ENCODE measurements at regions not wholly inside any gene's neighbourhood (a gene's known extent, or its start where the extent isn't known, plus 50 kb on each side); places are given as distances from the start of the nearest gene placed in this dataset.

GRCh38 chr6:167643223-167643622, 183.5 kb upstream of the AFDN start:
- DNase-seq (ENCODE audit: low read depth, low spot score) (no peak), FAIRE-seq (no peak)
- Histone ChIP-seq H3K4me3 (replicated peaks in 1 of 3; ENCODE audit: insufficient read depth in 1 of 3, low read depth in 1 of 3, low read length in 3 of 3) (no peak overlapping the region), H3K27me3 (ENCODE audit: control insufficient read depth in 2 of 2, insufficient read depth in 2 of 2, low read length in 2 of 2) (no peaks in the 10 kb centered on the region), H3K9me3 (replicated peaks; ENCODE audit: control insufficient read depth, insufficient read depth, low read length) (no peaks in the 10 kb centered on the region), H3K27ac (ENCODE audit: insufficient read depth, low read depth, low read length) (no peak overlapping the region), H3K79me2 (ENCODE audit: control insufficient read depth, insufficient read depth, low read length) (no peaks in the 10 kb centered on the region), H4K20me1 (replicated peaks; ENCODE audit: control insufficient read depth, extremely low read depth, insufficient read depth, low read length) (no peaks in the 10 kb centered on the region), H3K4me1 (ENCODE audit: control insufficient read depth, extremely low read depth, insufficient read depth, low read length) (peaks cover 15% of the 10 kb centered on the region), H3K9ac (replicated peaks; ENCODE audit: extremely low read depth, insufficient read depth, low read length) (no peak overlapping the region), H2AFZ (ENCODE audit: low read depth, low read length) (no peak overlapping the region), H3K4me2 (ENCODE audit: insufficient read depth, low read length) (no peak overlapping the region), H3K9me1 (replicated peaks; ENCODE audit: control insufficient read depth, extremely low read depth, insufficient read depth, low read length) (no peaks in the 10 kb centered on the region), H3K36me3 (ENCODE audit: control insufficient read depth in 2 of 2, extremely low read depth in 1 of 2, insufficient read depth in 2 of 2, low read length in 2 of 2) (no peaks in the 10 kb centered on the region)
- BruUV-seq (replicated peaks), result no TSS peak
- dilution Hi-C loops (cut with MboI; ENCODE audit: extremely low pct_ligation_motif_present, low sequenced_read_pairs), result no loop called here
- TF ChIP-seq EZH2 (IDR thresholded peaks at IDR 0.05; ENCODE audit: borderline replicate concordance, low read depth, low read length, severe bottlenecking) (no peak), POLR2AphosphoS5 (IDR thresholded peaks at IDR 0.05; ENCODE audit: insufficient read depth, low read depth, low read length) (no peak), MAX (IDR thresholded peaks at IDR 0.05; ENCODE audit: insufficient read depth, insufficient read length) (no peak), JUN (IDR thresholded peaks at IDR 0.05; ENCODE audit: borderline replicate concordance, insufficient read depth, insufficient read length, low read depth) (no peak), GATA2 (IDR thresholded peaks at IDR 0.05; ENCODE audit: insufficient read depth, insufficient read length, low read depth, low read length) (no peak), FOS (IDR thresholded peaks at IDR 0.05; ENCODE audit: borderline replicate concordance, insufficient read depth, low read length) (no peak), CTCF (IDR thresholded peaks at IDR 0.05; ENCODE audit: extremely low read depth in 1 of 2, insufficient read depth in 1 of 2, low read depth in 1 of 2, low read length in 2 of 2) (no peak), POLR2A (IDR thresholded peaks at IDR 0.05; ENCODE audit: low read depth, low read length) (no peak), MYC (IDR thresholded peaks at IDR 0.05; ENCODE audit: low read depth, low read length) (no peak)
- CTCF ChIA-PET, result no interaction called here
- POLR2A ChIA-PET, result no interaction called here
- intact Hi-C loops (cut with micrococcal nuclease), result no loop called here

Measured in endothelial cell of umbilical vein (primary cell).